Activated CD4-positive, alpha-beta T cell treated with anti-CD3 and anti-CD28 coated beads, Interleukin-2, amount 10 ng/mL, durations not matched to agents 24 days and 14 days (primary cell): ENCODE measurements at regions not wholly inside any gene's neighbourhood (a gene's known extent, or its start where the extent isn't known, plus 50 kb on each side); places are given as distances from the start of the nearest gene placed in this dataset.

Experiments
- DNase-seq: peaks from one replicate; pipeline ENCODE4 v3.0.0; 2022
- H3K27ac Mint-ChIP-seq: one replicate; pipeline ENCODE4 v1.8.0; 2022; ENCODE audit warnings: mild to moderate bottlenecking, mixed read lengths
- H3K27me3 Mint-ChIP-seq: one replicate; pipeline ENCODE4 v1.8.0; 2022; ENCODE audit warnings: mixed read lengths
- H3K36me3 Mint-ChIP-seq: one replicate; pipeline ENCODE4 v1.8.0; 2022; ENCODE audit warnings: low read depth, mild to moderate bottlenecking, mixed read lengths
- H3K4me1 Mint-ChIP-seq: one replicate; pipeline ENCODE4 v1.8.0; 2021; ENCODE audit warnings: mixed read lengths
- H3K4me3 Mint-ChIP-seq: one replicate; pipeline ENCODE4 v1.8.0; 2022; ENCODE audit warnings: mild to moderate bottlenecking, moderate library complexity, mixed read lengths
- H3K9me3 Mint-ChIP-seq: one replicate; pipeline ENCODE4 v1.8.0; 2021; ENCODE audit warnings: mixed read lengths
- intact Hi-C: fragments of 100-400 bp; cut with micrococcal nuclease; formaldehyde crosslinking; loops from one replicate; pipeline ENCODE4 v1.15.1; 2023

DNA sequence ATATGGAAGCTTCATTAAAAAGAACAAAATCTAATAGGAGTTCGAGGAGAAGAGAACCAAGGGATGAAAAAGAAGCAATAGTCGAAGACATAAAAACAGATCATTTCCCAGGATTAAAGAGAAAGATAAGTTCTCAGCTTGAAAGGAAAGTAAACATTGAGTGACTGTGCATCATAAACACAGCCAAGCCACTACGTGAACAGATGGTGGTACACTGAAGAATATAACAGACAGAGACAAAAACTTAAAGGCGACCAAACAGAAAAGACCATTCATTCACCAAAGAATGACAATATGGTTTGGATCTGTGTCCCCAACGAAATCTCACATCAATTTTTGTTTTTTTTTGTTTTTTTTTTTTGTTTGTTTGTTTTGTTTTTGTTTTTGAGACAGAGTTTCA lies 210.8 kb upstream of the LINGO1 start:
- H3K27me3 Mint-ChIP-seq: peaks cover 29% of the 10 kb centered on the region
- DNase-seq: no peak
- H3K36me3 Mint-ChIP-seq: no peaks in the 10 kb centered on the region
- no peaks in the 10 kb centered on the region for H3K9me3 Mint-ChIP-seq
- no peak overlapping the region for H3K27ac Mint-ChIP-seq
- no peak overlapping the region for H3K4me3 Mint-ChIP-seq
- intact Hi-C loops: no loop called here
- H3K4me1 Mint-ChIP-seq: no peaks in the 10 kb centered on the region

GRCh38 chr15:77840991-77841775 lies 208.5 kb upstream of the LINGO1 start:
- Mint-ChIP-seq H3K4me1 (no peaks in the 10 kb centered on the region), H3K27me3 (peaks cover 17% of the 10 kb centered on the region), H3K4me3 (no peak overlapping the region), H3K36me3 (no peaks in the 10 kb centered on the region), H3K9me3 (no peaks in the 10 kb centered on the region), H3K27ac (no peak overlapping the region)
- intact Hi-C loops: no loop called here
- DNase-seq: no peak

DNA sequence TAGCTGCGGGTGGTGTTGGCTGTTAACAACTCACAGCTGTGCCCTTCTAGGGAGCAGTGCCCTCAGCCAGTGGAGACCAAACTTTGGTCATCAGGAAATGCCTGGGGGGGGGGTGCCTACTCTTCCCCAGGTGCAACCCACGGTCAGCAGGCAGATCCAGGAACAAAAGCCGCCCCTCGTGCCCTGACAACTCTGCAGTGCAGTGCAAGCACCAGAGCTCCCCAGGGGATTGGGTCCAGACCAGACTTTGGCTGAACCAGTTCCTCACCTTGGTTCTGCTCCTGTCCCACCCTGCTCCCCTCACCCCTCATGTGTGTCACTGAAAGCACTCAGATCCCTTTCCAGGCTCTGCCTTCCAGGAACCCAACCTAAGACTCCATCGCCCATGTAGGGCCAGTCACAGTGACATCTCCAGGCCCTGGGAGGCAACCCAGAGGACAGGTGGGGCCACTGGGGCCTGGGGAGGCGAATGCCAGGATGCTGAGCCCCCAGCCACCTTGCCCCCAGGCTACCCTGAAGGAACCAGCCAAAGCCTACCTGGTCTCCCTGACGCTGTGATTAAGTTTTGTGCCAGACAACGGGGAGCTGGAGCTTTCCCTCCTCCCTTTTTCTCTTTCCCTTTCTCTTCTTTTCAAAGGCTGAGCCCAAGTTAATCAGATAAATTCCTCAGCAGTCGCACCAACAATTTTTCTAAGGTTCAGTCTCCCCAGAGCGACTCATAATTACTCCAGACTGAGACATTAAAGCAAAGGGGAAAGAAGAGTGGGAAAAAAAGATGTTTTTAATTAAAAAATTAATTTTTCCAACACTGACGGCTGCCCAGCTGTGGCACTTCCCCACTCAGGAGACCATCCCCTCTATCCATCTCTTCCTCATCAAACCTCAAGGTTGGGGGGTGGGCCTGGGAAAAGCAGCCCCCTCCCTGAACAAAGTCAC lies 207.5 kb upstream of the LINGO1 start:
- no peak overlapping the region for H3K27ac Mint-ChIP-seq

DNA sequence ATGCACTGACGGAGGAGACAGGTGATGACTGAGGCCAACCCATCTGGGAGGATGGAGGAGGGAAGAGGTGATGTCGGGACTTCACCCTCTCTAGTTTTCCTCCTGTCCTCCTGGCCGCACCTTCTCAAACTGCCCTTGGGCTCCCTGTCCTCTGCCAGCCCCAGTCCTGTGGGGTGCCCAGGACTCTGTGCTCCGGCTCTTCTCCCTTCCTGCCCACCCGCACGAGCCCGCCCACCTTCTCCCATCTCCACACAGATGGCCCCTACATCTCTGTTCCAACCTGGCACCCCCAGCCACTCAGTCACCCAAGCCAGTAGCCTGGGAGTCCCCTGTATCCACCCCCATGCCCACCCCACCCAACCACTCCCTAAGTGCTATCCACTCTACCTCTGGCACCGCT lies 206.7 kb upstream of the LINGO1 start:
- Mint-ChIP-seq H3K9me3 (no peaks in the 10 kb centered on the region), H3K4me1 (no peaks in the 10 kb centered on the region), H3K27me3 (peaks cover 8% of the 10 kb centered on the region), H3K27ac (no peak overlapping the region), H3K4me3 (no peak overlapping the region), H3K36me3 (no peaks in the 10 kb centered on the region)
- intact Hi-C loops: no loop called here
- DNase-seq: no peak

More for the DNA sequence above, 207.5 kb upstream of the LINGO1 start:
- Mint-ChIP-seq H3K27me3 (peaks cover 12% of the 10 kb centered on the region), H3K4me3 (no peak overlapping the region), H3K36me3 (no peaks in the 10 kb centered on the region), H3K4me1 (no peaks in the 10 kb centered on the region), H3K9me3 (no peaks in the 10 kb centered on the region)
- intact Hi-C loops: no loop called here
- DNase-seq: no peak

- Mint-ChIP-seq H3K4me1 (no peaks in the 10 kb centered on the region), H3K9me3 (no peaks in the 10 kb centered on the region), H3K27me3 (peaks cover 6% of the 10 kb centered on the region), H3K27ac (no peak overlapping the region), H3K4me3 (no peak overlapping the region), H3K36me3 (no peaks in the 10 kb centered on the region)
- intact Hi-C loops: no loop called here
- no peak for DNase-seq
Measured at GRCh38 chr15:77838595-77838994, 205.9 kb upstream of the LINGO1 start.

DNA sequence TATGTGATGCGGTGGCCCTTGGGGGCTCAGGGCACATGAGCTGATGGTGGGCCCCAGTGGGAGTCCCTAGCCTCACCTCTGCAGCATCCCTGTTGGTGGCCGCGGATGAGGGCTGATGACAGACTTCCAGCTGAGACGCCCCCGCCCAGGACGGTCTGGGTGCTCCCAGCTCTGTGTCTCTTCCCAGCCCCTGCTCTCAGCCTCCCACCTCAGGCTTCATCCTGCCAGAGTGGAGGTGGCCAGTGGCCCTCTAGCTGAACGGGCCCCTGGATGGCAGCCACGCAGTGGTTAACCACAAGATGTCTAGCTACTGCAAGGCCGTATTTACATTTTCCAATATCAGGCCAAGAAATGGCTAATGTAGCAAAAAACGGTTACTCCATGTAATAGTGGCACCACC lies 205.3 kb upstream of the LINGO1 start:
- no peaks in the 10 kb centered on the region for H3K9me3 Mint-ChIP-seq
- DNase-seq: no peak
- intact Hi-C loops: no loop called here
- H3K27me3 Mint-ChIP-seq: peaks cover 6% of the 10 kb centered on the region
- H3K27ac Mint-ChIP-seq: no peak overlapping the region
- no peak overlapping the region for H3K4me3 Mint-ChIP-seq
- no peaks in the 10 kb centered on the region for H3K36me3 Mint-ChIP-seq
- no peaks in the 10 kb centered on the region for H3K4me1 Mint-ChIP-seq

DNA sequence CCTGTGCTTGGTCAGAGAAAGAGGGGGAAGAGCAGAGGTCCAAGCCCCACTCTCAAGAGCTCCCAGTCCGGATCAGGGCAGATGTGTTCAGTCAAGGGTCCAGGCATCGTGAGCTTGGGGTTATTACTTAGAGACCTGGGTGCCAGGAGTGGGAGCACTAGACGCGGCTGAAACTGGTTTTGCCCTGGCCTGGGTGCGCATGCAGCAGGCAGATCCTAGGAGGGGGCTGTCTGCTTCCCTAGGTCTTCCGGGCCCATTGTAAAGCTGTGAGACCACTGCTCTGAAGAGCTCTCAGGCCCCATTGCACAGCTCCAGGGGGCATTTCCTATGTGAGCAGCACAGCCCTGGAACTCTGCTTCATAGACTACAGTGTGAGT lies 204.9 kb upstream of the LINGO1 start:
- intact Hi-C loops: no loop called here
- no peak overlapping the region for H3K4me3 Mint-ChIP-seq
- H3K4me1 Mint-ChIP-seq: no peaks in the 10 kb centered on the region
- H3K36me3 Mint-ChIP-seq: no peaks in the 10 kb centered on the region
- no peaks in the 10 kb centered on the region for H3K9me3 Mint-ChIP-seq
- H3K27ac Mint-ChIP-seq: no peak overlapping the region
- DNase-seq: no peak
- H3K27me3 Mint-ChIP-seq: peaks cover 6% of the 10 kb centered on the region

GRCh38 chr15:77836906-77837648 lies 204.4 kb upstream of the LINGO1 start:
- H3K9me3 Mint-ChIP-seq: no peaks in the 10 kb centered on the region
- H3K4me1 Mint-ChIP-seq: no peaks in the 10 kb centered on the region
- no peak for DNase-seq
- peaks cover 3% of the 10 kb centered on the region for H3K27me3 Mint-ChIP-seq
- no peak overlapping the region for H3K4me3 Mint-ChIP-seq
- no peaks in the 10 kb centered on the region for H3K36me3 Mint-ChIP-seq
- intact Hi-C loops: no loop called here
- no peak overlapping the region for H3K27ac Mint-ChIP-seq

- DNase-seq: no peak
- H3K9me3 Mint-ChIP-seq: no peaks in the 10 kb centered on the region
- peaks cover 3% of the 10 kb centered on the region for H3K27me3 Mint-ChIP-seq
- H3K4me3 Mint-ChIP-seq: no peak overlapping the region
- intact Hi-C loops: no loop called here
- H3K27ac Mint-ChIP-seq: no peak overlapping the region
- H3K4me1 Mint-ChIP-seq: no peaks in the 10 kb centered on the region
- H3K36me3 Mint-ChIP-seq: no peaks in the 10 kb centered on the region
Measured at GRCh38 chr15:77836121-77836692, 203.5 kb upstream of the LINGO1 start.

DNA sequence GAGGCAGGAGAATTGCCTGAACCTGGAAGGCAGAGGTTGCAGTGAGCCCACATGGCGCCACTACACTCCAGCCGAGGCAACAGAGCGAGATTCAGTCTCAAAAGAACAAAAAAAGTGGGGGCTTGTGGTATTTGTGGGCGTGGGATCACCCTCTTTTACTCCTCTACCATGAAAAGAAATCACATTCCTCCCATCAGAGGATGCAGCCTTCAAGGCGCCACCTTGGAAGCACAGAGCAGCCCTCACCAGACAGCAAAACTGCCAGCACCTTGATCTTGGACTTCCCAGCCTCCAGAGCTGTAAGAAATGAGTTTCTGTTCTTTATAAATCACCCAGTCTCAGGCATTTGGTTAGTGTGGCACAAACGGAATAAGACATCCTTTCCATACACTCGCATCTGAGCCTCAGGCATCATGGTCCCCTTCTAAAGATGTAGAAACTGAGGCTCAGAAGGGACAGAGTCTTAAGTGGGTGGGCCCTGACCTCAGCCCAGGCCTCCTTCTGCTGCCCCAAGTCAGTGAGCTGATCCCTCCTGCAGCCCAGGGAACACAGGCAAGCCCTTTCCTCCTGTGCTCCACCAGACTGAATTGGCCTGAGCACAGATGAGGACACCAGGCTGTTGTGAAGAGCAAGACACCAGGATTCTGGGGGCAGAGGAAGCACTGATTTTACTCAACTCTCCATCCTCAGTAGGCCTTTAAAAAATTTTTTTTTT lies 201.7 kb upstream of the LINGO1 start:
- Mint-ChIP-seq H3K4me3 (no peak overlapping the region), H3K27ac (no peak overlapping the region), H3K4me1 (no peaks in the 10 kb centered on the region), H3K9me3 (no peaks in the 10 kb centered on the region), H3K36me3 (no peaks in the 10 kb centered on the region), H3K27me3 (no peaks in the 10 kb centered on the region)
- intact Hi-C loops: no loop called here
- no peak for DNase-seq

DNA sequence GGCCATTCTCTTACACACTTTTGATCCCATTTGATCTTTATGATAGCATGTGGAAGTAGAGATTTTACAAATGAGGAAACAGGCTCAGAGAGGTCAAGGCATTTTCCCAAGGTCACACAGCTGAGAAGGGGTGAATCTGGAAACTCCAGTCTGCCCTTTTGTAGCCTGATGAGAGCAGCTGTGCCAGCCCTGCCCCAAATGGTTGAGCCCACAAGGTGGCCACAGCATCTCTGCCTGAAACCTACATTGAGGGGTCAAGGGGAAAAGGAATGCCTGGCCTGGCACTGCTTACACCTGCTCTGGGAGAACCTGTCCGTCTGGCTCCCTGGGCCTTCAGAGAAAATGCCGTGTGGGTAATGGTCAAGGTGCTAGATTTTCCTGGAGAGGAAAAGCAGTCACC lies 200.2 kb upstream of the LINGO1 start:
- H3K27ac Mint-ChIP-seq: no peak overlapping the region
- H3K27me3 Mint-ChIP-seq: no peaks in the 10 kb centered on the region
- no peak for DNase-seq
- no peak overlapping the region for H3K4me3 Mint-ChIP-seq
- intact Hi-C loops: no loop called here
- no peaks in the 10 kb centered on the region for H3K36me3 Mint-ChIP-seq
- no peaks in the 10 kb centered on the region for H3K9me3 Mint-ChIP-seq
- H3K4me1 Mint-ChIP-seq: no peaks in the 10 kb centered on the region

DNA sequence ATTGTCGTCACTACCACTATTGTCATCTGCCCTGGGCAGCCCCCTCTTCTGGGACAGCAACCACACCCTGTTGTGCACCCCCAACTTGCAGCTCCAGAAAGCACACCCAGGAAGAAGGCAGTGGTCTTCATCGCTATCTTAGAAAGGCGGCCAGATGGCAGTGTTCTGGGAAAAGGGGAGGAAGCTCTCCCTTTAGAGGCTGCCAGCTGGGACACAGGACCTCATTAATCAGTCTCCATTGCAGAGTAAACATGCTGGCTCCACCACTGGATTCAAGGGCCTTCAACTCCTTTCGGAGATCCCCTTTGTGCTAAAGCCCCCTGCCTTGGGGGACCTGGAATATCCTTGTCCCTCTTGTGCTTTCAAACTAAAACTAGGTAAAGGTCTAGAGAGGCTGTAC lies 199.3 kb upstream of the LINGO1 start:
- H3K27me3 Mint-ChIP-seq: no peaks in the 10 kb centered on the region
- H3K4me1 Mint-ChIP-seq: no peaks in the 10 kb centered on the region
- no peak overlapping the region for H3K4me3 Mint-ChIP-seq
- intact Hi-C loops: no loop called here
- no peak for DNase-seq
- H3K9me3 Mint-ChIP-seq: no peaks in the 10 kb centered on the region
- no peak overlapping the region for H3K27ac Mint-ChIP-seq
- no peaks in the 10 kb centered on the region for H3K36me3 Mint-ChIP-seq

- no peak for DNase-seq
- Mint-ChIP-seq H3K27ac (no peak overlapping the region), H3K36me3 (no peaks in the 10 kb centered on the region), H3K4me1 (no peaks in the 10 kb centered on the region), H3K27me3 (no peaks in the 10 kb centered on the region), H3K4me3 (no peak overlapping the region), H3K9me3 (no peaks in the 10 kb centered on the region)
- intact Hi-C loops: no loop called here
Measured at GRCh38 chr15:77830051-77830468, 197.3 kb upstream of the LINGO1 start.
